MM.1S (cell line): ENCODE measurements at regions not wholly inside any gene's neighbourhood (a gene's known extent, or its start where the extent isn't known, plus 50 kb on each side); places are given as distances from the start of the nearest gene placed in this dataset.
"Not testable (repeated sequence)": the region's sequence is repeated elsewhere in the genome, so short reads cannot be mapped to it uniquely, and the experiment has no call there.

Experiments used
- DNase-seq: peaks from one replicate; pipeline ENCODE4 v3.0.0-alpha.2; 2015
- H2AFZ ChIP-seq: fragments of 300-600 bp; sonication (generic); 2 replicates; pipeline ENCODE4 v1.6.0; 2016; ENCODE audit warnings: antibody characterized with exemption, low read length
- H3F3A ChIP-seq: fragments of 300-600 bp; sonication (generic); 2 replicates; pipeline ENCODE4 v1.6.1; 2016; ENCODE audit warnings: mild to moderate bottlenecking, antibody characterized with exemption, low read length, moderate library complexity, mixed read lengths; ENCODE audit not compliant: insufficient read depth
- H3K27ac ChIP-seq: fragments of 300-600 bp; sonication (generic); 2 replicates; pipeline ENCODE4 v1.5.1; 2016; ENCODE audit warnings: mild to moderate bottlenecking, low read length
- H3K27me3 ChIP-seq: fragments of 300-600 bp; sonication (generic); replicated peaks from 2 replicates; pipeline ENCODE4 v1.6.0; 2016; ENCODE audit warnings: low read length; ENCODE audit not compliant: insufficient read depth
- H3K36me3 ChIP-seq: fragments of 300-600 bp; sonication (generic); replicated peaks from 2 replicates; pipeline ENCODE4 v1.6.1; 2016; ENCODE audit warnings: mild to moderate bottlenecking, low read length, mixed read lengths; ENCODE audit not compliant: insufficient read depth
- H3K4me1 ChIP-seq: fragments of 300-600 bp; sonication (generic); 2 replicates; pipeline ENCODE4 v1.6.1; 2016; ENCODE audit warnings: low read length, mixed read lengths
- H3K4me2 ChIP-seq: fragments of 300-600 bp; sonication (generic); 2 replicates; pipeline ENCODE4 v1.6.0; 2016; ENCODE audit warnings: low read depth, low read length
- H3K4me3 ChIP-seq: fragments of 300-600 bp; sonication (generic); 2 replicates; pipeline ENCODE4 v1.5.1; 2016; ENCODE audit warnings: low read length, mixed read lengths
- H3K79me2 ChIP-seq: fragments of 300-600 bp; sonication (generic); 2 replicates; pipeline ENCODE4 v1.6.1; 2016; ENCODE audit warnings: mixed run types, low read length, mixed read lengths
- H3K9ac ChIP-seq: fragments of 300-600 bp; sonication (generic); 2 replicates; pipeline ENCODE4 v1.6.1; 2016; ENCODE audit warnings: low read length, mixed read lengths
- H3K9me2 ChIP-seq: fragments of 300-600 bp; sonication (generic); replicated peaks from 2 replicates; pipeline ENCODE4 v1.6.1; 2016; ENCODE audit warnings: mild to moderate bottlenecking, low read length, mixed read lengths; ENCODE audit not compliant: insufficient read depth
- H3K9me3 ChIP-seq: fragments of 300-600 bp; sonication (generic); replicated peaks from 2 replicates; pipeline ENCODE4 v1.6.1; 2016; ENCODE audit warnings: mild to moderate bottlenecking, low read length, mixed read lengths; ENCODE audit not compliant: insufficient read depth
- H4K20me1 ChIP-seq: fragments of 300-600 bp; sonication (generic); 2 replicates; pipeline ENCODE4 v1.6.1; 2016; ENCODE audit warnings: mild to moderate bottlenecking, low read length, moderate library complexity, mixed read lengths; ENCODE audit not compliant: insufficient read depth

DNA sequence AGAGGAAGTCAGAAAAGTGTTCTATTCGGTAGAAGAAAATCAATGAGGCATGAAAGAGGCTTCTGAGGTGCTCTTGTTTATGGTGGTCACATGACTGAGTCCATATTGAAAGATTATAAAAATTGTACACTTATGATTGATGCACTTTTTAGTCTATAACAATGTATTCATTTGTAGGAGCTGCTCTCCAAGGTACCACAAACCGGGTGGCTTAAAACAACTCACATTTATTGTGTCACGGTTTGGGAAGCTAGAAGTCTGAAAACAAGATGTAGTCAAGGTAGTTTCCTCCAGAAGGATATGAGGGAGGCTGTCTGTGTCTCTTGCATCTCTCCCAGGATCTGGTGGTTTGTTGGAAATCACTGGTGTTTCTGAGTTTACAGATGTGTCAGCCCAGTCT is 86.6 kb upstream of the NIPA1 start:
- not testable (repeated sequence) for H3K4me1 ChIP-seq, DNase-seq, H3K9me3 ChIP-seq, H3K9ac ChIP-seq, H3K27me3 ChIP-seq, H4K20me1 ChIP-seq, H2AFZ ChIP-seq, H3F3A ChIP-seq, H3K36me3 ChIP-seq, H3K79me2 ChIP-seq, H3K9me2 ChIP-seq, H3K4me2 ChIP-seq, H3K4me3 ChIP-seq, H3K27ac ChIP-seq

- H3F3A ChIP-seq, H3K27ac ChIP-seq, H3K9me2 ChIP-seq, H3K4me1 ChIP-seq, H3K4me3 ChIP-seq, H3K9me3 ChIP-seq, H2AFZ ChIP-seq, H3K9ac ChIP-seq, H4K20me1 ChIP-seq, H3K36me3 ChIP-seq, H3K27me3 ChIP-seq, DNase-seq, H3K79me2 ChIP-seq, H3K4me2 ChIP-seq: not testable (repeated sequence)
Measured at GRCh38 chr15:22710831-22711341, 75.6 kb upstream of the NIPA1 start.

- not testable (repeated sequence) for DNase-seq, H3K36me3 ChIP-seq, H2AFZ ChIP-seq, H3K27me3 ChIP-seq, H3K4me2 ChIP-seq, H3K4me1 ChIP-seq, H3F3A ChIP-seq, H3K4me3 ChIP-seq, H3K9me3 ChIP-seq, H3K79me2 ChIP-seq, H4K20me1 ChIP-seq, H3K27ac ChIP-seq, H3K9me2 ChIP-seq, H3K9ac ChIP-seq
Measured at GRCh38 chr15:22713933-22714332, 72.5 kb upstream of the NIPA1 start.

- not testable (repeated sequence) for H3K36me3 ChIP-seq, DNase-seq, H3K4me3 ChIP-seq, H3K9ac ChIP-seq, H3K9me2 ChIP-seq, H2AFZ ChIP-seq, H3K27ac ChIP-seq, H3K27me3 ChIP-seq, H3K79me2 ChIP-seq, H3K4me1 ChIP-seq, H4K20me1 ChIP-seq, H3F3A ChIP-seq, H3K9me3 ChIP-seq, H3K4me2 ChIP-seq
Measured at GRCh38 chr15:22714358-22715132, 71.9 kb upstream of the NIPA1 start.

- H2AFZ ChIP-seq, H3K4me3 ChIP-seq, H3K79me2 ChIP-seq, H3K9ac ChIP-seq, H3K9me2 ChIP-seq, H3F3A ChIP-seq, H3K36me3 ChIP-seq, H4K20me1 ChIP-seq, DNase-seq, H3K4me1 ChIP-seq, H3K27ac ChIP-seq, H3K9me3 ChIP-seq, H3K4me2 ChIP-seq, H3K27me3 ChIP-seq: not testable (repeated sequence)
Measured at GRCh38 chr15:22715133-22715845, 71.2 kb upstream of the NIPA1 start.
